NT2/D1 (cell line): ENCODE measurements at regions not wholly inside any gene's neighbourhood (a gene's known extent, or its start where the extent isn't known, plus 50 kb on each side); places are given as distances from the start of the nearest gene placed in this dataset.
"Not testable (repeated sequence)": the region's sequence is repeated elsewhere in the genome, so short reads cannot be mapped to it uniquely, and the experiment has no call there.

Experiments used
- DNase-seq: peaks from one replicate; pipeline ENCODE4 v3.0.0-alpha.2; 2011; ENCODE audit warnings: low read depth, low spot score
- H3K27me3 ChIP-seq: 2 replicates; pipeline ENCODE4 v1.6.0; 2011; ENCODE audit warnings: mild to moderate bottlenecking; ENCODE audit not compliant: insufficient read length, insufficient read depth
- H3K36me3 ChIP-seq: 2 replicates; pipeline ENCODE4 v1.6.1; 2011; ENCODE audit warnings: mild to moderate bottlenecking, low read length, mixed read lengths; ENCODE audit not compliant: insufficient read depth, insufficient read length
- H3K4me1 ChIP-seq: 2 replicates; pipeline ENCODE4 v1.5.1; 2011; ENCODE audit not compliant: insufficient read depth, insufficient read length
- H3K4me3 ChIP-seq: 2 replicates; pipeline ENCODE4 v1.5.1; 2011; ENCODE audit warnings: low read depth; ENCODE audit not compliant: insufficient read length
- H3K9ac ChIP-seq: 2 replicates; pipeline ENCODE4 v1.6.0; 2011; ENCODE audit warnings: low read depth; ENCODE audit not compliant: insufficient read length
- H3K9me3 ChIP-seq: 2 replicates; pipeline ENCODE4 v1.5.1; 2011; ENCODE audit warnings: mild to moderate bottlenecking, low read length; ENCODE audit not compliant: insufficient read depth
- SUZ12 ChIP-seq: IDR thresholded peaks from 2 replicates; pipeline ENCODE4 v1.6.1; 2011; ENCODE audit not compliant: insufficient read length, insufficient read depth; ENCODE audit errors: extremely low read depth
- YY1 ChIP-seq: IDR thresholded peaks from 2 replicates; pipeline ENCODE4 v1.6.1; 2011; ENCODE audit not compliant: insufficient read length, insufficient read depth
- ZNF274 ChIP-seq: IDR thresholded peaks from 2 replicates; pipeline ENCODE4 v1.6.1; 2011; ENCODE audit warnings: mild to moderate bottlenecking, low read depth, low read length

DNA sequence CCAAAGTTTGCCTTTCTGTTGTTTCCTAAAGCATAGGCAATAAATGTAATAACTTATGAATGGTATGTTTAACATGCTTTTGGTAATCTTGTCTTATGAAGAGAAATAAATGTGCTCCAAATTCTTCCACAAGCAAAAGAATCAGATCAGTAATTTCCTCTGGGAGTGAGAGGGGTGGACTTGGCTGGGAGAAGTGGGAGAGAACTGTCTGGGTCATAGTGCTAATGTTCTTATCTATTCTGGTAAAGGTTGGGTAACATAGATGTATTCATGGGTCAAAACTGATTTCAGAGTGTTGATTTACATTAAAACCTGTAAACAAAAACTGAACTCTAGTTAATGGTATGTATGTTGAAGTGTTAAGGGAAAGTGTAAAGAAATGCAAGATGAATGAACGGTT lies 211.7 kb upstream of the IRS2 start:
- 0 out of 2 replicates have a peak, but pooled peaks cover 1% of the 10 kb centered on the region for H3K9me3 ChIP-seq

GRCh38 chr13:109997056-109997595 lies 210.7 kb upstream of the IRS2 start:
- not testable (repeated sequence) for H3K27me3 ChIP-seq, H3K9me3 ChIP-seq

More for the DNA sequence above, 211.7 kb upstream of the IRS2 start:
- Histone ChIP-seq H3K4me3 (no peak overlapping the region), H3K9ac (no peak overlapping the region), H3K27me3 (peaks cover 4% of the 10 kb centered on the region), H3K4me1 (peaks cover 4% of the 10 kb centered on the region), H3K36me3 (no peaks in the 10 kb centered on the region)
- TF ChIP-seq SUZ12: no peak
- TF ChIP-seq ZNF274: no peak
- TF ChIP-seq YY1: no peak
- no peak for DNase-seq

DNA sequence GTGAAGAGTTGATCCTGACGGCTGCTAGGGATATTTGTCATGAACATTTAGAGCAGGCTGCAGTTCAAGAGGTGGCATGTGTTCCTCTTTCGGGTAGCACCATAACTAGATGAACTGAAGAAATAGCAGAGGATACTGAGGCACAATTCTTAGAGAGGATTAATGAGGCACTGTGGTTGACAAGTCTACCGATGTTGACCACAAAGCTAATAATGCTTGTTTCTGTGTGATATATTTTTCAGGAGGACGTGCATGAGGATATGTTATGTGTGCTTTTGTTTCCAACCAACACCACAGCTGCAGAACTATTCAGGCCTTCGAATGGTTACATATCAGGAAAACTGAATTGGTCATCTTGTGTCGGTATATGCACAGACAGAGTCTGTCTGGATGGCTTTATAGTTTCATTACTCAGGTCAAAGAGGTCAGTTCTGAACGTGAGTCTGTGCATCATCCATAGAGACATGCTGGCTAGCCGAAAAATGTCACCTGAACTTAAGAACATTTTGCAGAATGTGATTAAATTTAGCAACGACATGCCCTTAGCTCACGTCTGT lies 210.1 kb upstream of the IRS2 start:
- peaks cover 4% of the 10 kb centered on the region for H3K4me1 ChIP-seq
- TF ChIP-seq YY1 (no peak), ZNF274 (no peak), SUZ12 (no peak)
- peaks cover 4% of the 10 kb centered on the region for H3K27me3 ChIP-seq
- H3K36me3 ChIP-seq: no peaks in the 10 kb centered on the region
- no peak overlapping the region for H3K4me3 ChIP-seq
- H3K9me3 ChIP-seq: 0 out of 2 replicates have a peak, but pooled peaks cover 4% of the 10 kb centered on the region
- no peak overlapping the region for H3K9ac ChIP-seq
- DNase-seq: no peak

More at GRCh38 chr13:109997056-109997595, 210.7 kb upstream of the IRS2 start:
- H3K4me1 ChIP-seq, DNase-seq, H3K4me3 ChIP-seq, H3K9ac ChIP-seq, H3K36me3 ChIP-seq: not testable (repeated sequence)

DNA sequence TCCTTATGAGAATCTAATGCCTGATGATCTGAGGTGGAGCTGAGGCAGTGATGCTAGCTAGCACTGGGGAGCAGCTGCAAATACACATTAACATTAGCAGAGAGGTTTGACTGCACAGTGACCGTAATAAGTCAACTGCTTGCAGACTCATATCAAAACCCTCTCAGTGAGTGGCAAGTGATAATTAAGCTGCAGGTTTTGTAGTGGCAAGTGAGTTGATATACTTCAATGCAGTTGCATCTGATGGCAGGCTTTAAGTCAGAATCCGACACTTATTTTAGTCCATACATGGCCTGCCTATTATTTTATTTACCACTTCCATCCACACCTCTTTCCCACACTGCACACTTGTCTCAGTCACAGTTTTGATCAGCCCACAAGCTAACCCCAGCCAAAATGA lies 209.2 kb upstream of the IRS2 start:
- Histone ChIP-seq H3K4me3 (no peak overlapping the region), H3K4me1 (peaks cover 4% of the 10 kb centered on the region), H3K27me3 (no peaks in the 10 kb centered on the region), H3K9me3 (0 out of 2 replicates have a peak, but pooled peaks cover 4% of the 10 kb centered on the region), H3K36me3 (no peaks in the 10 kb centered on the region), H3K9ac (no peak overlapping the region)
- TF ChIP-seq SUZ12: no peak
- TF ChIP-seq ZNF274: no peak
- no peak for TF ChIP-seq YY1
- no peak for DNase-seq

DNA sequence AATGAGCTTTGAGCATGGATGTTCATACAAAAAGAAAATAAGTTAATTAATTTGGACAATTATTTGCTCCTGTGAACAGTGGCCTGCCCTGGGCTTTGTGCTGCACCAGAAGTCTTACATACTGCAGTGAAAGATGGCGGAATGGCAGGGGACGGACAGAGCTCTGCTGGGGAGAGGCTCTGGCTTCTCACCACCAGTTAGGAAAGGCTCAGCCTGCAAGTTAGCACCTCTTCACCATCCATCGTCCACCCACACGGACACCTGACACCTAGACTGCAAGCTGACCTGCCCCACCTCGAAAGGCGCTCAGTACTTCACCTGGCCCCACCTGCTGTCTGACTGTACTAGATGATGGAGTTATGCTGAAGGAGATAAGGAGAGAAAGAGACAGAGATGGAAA lies 203.9 kb upstream of the IRS2 start:
- no peak overlapping the region for H3K9ac ChIP-seq
- TF ChIP-seq SUZ12: no peak
- no peak for TF ChIP-seq ZNF274
- no peak for TF ChIP-seq YY1
- no peaks in the 10 kb centered on the region for H3K36me3 ChIP-seq
- no peaks in the 10 kb centered on the region for H3K27me3 ChIP-seq
- H3K4me3 ChIP-seq: no peak overlapping the region
- 0 out of 2 replicates have a peak, but pooled peaks cover 4% of the 10 kb centered on the region for H3K9me3 ChIP-seq
- peaks cover 3% of the 10 kb centered on the region for H3K4me1 ChIP-seq
- DNase-seq: no peak

DNA sequence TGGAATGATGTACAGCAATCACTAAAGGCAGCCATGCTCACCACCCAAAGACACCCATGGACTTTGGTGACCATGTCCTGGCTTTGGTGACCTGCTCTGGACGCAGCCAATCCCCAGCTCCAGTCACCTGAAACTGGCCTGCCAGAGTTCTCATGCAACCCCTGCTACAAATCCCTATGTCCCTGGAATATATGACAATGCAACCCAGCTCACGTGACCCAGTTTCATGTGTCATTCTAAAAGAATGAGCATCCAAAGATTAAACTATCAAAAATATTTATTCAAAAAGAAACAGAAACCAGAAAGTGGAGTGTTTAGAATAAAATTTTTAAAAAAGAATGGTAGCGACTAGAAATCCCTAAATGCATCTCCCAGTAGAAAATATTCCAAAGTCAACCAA lies 203.3 kb upstream of the IRS2 start:
- TF ChIP-seq ZNF274 (no peak), YY1 (no peak)
- no peak for DNase-seq
- peaks cover 3% of the 10 kb centered on the region for H3K4me1 ChIP-seq
- H3K9ac ChIP-seq: no peak overlapping the region
- H3K27me3 ChIP-seq: no peaks in the 10 kb centered on the region
- no peak overlapping the region for H3K4me3 ChIP-seq
- H3K9me3 ChIP-seq: 0 out of 2 replicates have a peak, but pooled peaks cover 4% of the 10 kb centered on the region
- no peaks in the 10 kb centered on the region for H3K36me3 ChIP-seq

GRCh38 chr13:109989155-109989554 lies 202.8 kb upstream of the IRS2 start:
- Histone ChIP-seq H3K9ac (no peak overlapping the region), H3K4me1 (peaks cover 3% of the 10 kb centered on the region), H3K9me3 (0 out of 2 replicates have a peak, but pooled peaks cover 4% of the 10 kb centered on the region), H3K27me3 (no peaks in the 10 kb centered on the region), H3K4me3 (no peak overlapping the region), H3K36me3 (no peaks in the 10 kb centered on the region)
- no peak for DNase-seq
- TF ChIP-seq YY1 (no peak), SUZ12 (no peak), ZNF274 (no peak)
